Body of pancreas (tissue), 4 donors: ENCODE measurements at regions not wholly inside any gene's neighbourhood (a gene's known extent, or its start where the extent isn't known, plus 50 kb on each side); places are given as distances from the start of the nearest gene placed in this dataset.

Experiments
- ATAC-seq: fragments of 150-250 bp; one replicate; pipeline ENCODE4 v1.9.1; 2016
- DNase-seq, 4 donors: peaks; one replicate each; pipeline ENCODE4 v3.0.0-alpha.2; 2019
- H3K27ac ChIP-seq, 4 donors: fragments of 200-600 bp; sonication (generic); 1 replicate in 3 of 4; 2 replicates in 1 of 4; pipeline versions ENCODE4 v1.5.1 to v1.6.1; 2016 to 2019; ENCODE audit warnings: mild to moderate bottlenecking in 1 of 4, mixed read lengths in 1 of 4, moderate library complexity in 1 of 4
- H3K27me3 ChIP-seq, 2 donors: fragments of 200-600 bp; sonication (generic); one replicate each; pipeline ENCODE4 v1.6.0; 2016; ENCODE audit warnings: mild to moderate bottlenecking in 1 of 2
- H3K36me3 ChIP-seq, 2 donors: fragments of 200-600 bp; sonication (generic); replicated peaks in 1 of 2; 2 replicates each; pipeline ENCODE4 v1.5.1; 2016; ENCODE audit warnings: low read depth in 2 of 2; ENCODE audit not compliant: insufficient read depth in 1 of 2
- H3K4me1 ChIP-seq: fragments of 200-600 bp; sonication (generic); one replicate; pipeline ENCODE4 v1.6.0; 2016
- H3K4me3 ChIP-seq, 2 donors: fragments of 200-600 bp; sonication (generic); 1 replicate in 1 of 2; 2 replicates in 1 of 2; pipeline ENCODE4 v1.5.1; 2016 to 2019
- H3K9me3 ChIP-seq, 3 donors: fragments of 200-600 bp; sonication (generic); 1 replicate in 2 of 3; 2 replicates in 1 of 3; pipeline ENCODE4 v1.5.1; 2016
- POLR2A ChIP-seq, 3 donors: fragments of 450-650 bp; IDR thresholded peaks; one replicate each; pipeline ENCODE4 v1.6.1; 2016; ENCODE audit warnings: antibody characterized with exemption in 3 of 3, mild to moderate bottlenecking in 2 of 3
- WGBS, 2 donors: methylation state at CpG; one replicate each; pipeline ENCODE4 v1.1.5; 2017; 5-methylcytosine and 5-hydroxymethylcytosine counted together
- intact Hi-C: fragments of 100-400 bp; cut with DNase I; formaldehyde crosslinking; loops from one replicate; pipeline ENCODE4 v1.15.1; 2023
- TF ChIP-seq, protein P1 (sequence below), 7 experiments: fragments of 450-650 bp in 4 of 7; fragments of 200-600 bp in 3 of 7; sonication (generic) in 3 of 7; IDR thresholded peaks; one replicate each; pipeline ENCODE4 v1.5.1; 2016 to 2019; ENCODE audit warnings: antibody characterized with exemption in 7 of 7

DNA sequence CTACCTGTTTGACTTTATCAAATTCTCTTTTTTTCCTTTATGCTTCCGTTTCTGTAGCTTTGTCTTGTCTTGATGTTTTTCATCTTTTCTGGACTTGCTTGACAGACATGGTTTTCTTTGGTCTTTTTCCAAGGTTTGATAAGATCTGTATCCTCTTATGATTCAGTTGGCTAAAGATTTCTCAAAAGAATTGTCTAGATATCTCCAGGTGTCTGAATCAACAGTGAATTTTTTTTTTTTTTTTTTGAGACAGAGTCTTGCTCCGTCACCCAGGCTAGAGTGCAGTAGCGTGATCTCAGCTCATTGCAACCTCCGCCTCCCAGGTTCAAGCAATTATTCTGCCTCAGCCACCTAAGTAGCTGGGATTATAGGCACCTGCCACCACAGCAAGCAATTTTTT lies 357.8 kb upstream of the USP9Y start:
- ATAC-seq (no peak), DNase-seq (no peak)
- Histone ChIP-seq H3K4me3 (no peak overlapping the region), H3K4me1 (no peaks in the 10 kb centered on the region), H3K36me3 (no peaks in the 10 kb centered on the region), H3K27ac (no peak overlapping the region), H3K9me3 (no peaks in the 10 kb centered on the region), H3K27me3 (no peaks in the 10 kb centered on the region)
- 88 to 91% methylated on average over 4 of the region's 4 CpGs for WGBS, 2 donors
- TF ChIP-seq POLR2A (IDR thresholded peaks at IDR 0.05) = no peak
- TF ChIP-seq, protein P1, sequence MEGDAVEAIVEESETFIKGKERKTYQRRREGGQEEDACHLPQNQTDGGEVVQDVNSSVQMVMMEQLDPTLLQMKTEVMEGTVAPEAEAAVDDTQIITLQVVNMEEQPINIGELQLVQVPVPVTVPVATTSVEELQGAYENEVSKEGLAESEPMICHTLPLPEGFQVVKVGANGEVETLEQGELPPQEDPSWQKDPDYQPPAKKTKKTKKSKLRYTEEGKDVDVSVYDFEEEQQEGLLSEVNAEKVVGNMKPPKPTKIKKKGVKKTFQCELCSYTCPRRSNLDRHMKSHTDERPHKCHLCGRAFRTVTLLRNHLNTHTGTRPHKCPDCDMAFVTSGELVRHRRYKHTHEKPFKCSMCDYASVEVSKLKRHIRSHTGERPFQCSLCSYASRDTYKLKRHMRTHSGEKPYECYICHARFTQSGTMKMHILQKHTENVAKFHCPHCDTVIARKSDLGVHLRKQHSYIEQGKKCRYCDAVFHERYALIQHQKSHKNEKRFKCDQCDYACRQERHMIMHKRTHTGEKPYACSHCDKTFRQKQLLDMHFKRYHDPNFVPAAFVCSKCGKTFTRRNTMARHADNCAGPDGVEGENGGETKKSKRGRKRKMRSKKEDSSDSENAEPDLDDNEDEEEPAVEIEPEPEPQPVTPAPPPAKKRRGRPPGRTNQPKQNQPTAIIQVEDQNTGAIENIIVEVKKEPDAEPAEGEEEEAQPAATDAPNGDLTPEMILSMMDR (IDR thresholded peaks at IDR 0.05) = no peak
- intact Hi-C loops = no loop called here

DNA sequence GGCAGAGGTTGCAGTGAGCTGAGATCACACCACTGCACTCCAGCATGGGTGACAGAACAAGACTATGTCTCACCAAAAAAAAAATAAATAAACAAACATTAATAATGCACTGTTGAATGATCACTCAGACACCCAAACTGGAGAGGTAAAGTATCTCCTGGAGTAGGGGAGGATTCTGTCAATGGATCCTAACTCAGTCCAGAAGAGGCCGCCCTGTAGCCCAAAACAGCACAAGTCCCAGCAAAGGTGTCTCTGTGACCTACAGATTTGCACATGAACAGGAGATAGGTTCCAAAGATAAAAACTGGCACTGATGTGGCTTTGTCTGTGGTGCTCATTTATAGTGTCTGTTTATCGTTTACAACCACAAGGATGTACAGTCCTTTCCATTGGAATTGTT lies 352.9 kb upstream of the USP9Y start:
- Histone ChIP-seq H3K27ac (no peak overlapping the region), H3K27me3 (no peaks in the 10 kb centered on the region), H3K36me3 (no peaks in the 10 kb centered on the region), H3K4me1 (no peaks in the 10 kb centered on the region), H3K4me3 (no peak overlapping the region), H3K9me3 (no peaks in the 10 kb centered on the region)
- no peak for ATAC-seq
- intact Hi-C loops = no loop called here
- WGBS, 2 donors = 77% methylated on average over 2 of the region's 2 CpGs; no CpG with 5 or more reads in 1 of the 2 donors
- TF ChIP-seq POLR2A (IDR thresholded peaks at IDR 0.05) = no peak
- TF ChIP-seq, protein P1 (IDR thresholded peaks at IDR 0.05) = no peak
- no peak for DNase-seq

DNA sequence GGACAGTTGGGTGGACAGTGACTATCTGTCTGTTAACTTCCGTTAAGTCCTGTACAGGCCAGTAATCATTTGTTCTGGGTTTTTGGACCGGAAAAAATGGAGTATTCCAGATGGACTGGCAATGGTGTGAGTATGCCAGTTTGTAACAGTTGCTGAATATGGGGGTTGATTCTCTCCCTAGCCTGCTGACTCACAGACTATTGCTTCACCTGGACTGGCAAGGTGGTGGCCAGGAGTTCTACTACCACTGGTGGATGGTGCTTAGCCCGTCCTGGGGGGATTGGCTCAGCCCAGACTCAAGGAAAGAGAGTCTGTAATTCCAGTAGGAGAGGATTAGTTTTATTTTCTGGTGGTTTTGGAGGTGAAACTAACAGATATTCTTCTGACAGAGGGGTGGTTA lies 343.8 kb upstream of the USP9Y start:
- no peak for ATAC-seq

DNA sequence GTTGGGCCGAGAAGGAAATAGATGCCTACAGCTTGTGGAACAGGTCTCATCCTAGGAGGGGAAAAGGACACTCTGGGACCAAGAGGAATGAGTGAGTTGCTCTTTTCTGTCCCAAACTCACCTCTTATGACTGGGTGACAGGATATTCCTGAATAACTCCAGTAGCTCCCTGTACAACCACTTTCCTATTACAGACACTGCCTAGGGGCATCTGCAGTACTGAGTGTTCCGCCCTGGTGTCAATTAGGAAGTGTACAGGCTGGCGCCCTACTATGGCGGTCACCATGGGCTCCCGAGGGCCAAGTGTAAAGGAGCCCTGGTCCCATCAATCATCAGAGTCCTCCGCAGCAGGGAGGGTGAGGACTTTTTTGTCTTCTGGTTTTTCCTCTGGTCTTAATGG lies 343.4 kb upstream of the USP9Y start:
- ATAC-seq = no peak
- Histone ChIP-seq H3K36me3 (no peaks in the 10 kb centered on the region), H3K9me3 (no peaks in the 10 kb centered on the region), H3K4me3 (no peak overlapping the region), H3K27me3 (no peaks in the 10 kb centered on the region), H3K27ac (no peak overlapping the region), H3K4me1 (peaks cover 6% of the 10 kb centered on the region)
- TF ChIP-seq POLR2A (IDR thresholded peaks at IDR 0.05) = no peak
- TF ChIP-seq, protein P1 (IDR thresholded peaks at IDR 0.05) = no peak
- DNase-seq = no peak
- intact Hi-C loops = no loop called here
- WGBS, 2 donors = 86 to 89% methylated on average over 2 to 6 of the region's 6 CpGs

More for the DNA sequence above, 343.8 kb upstream of the USP9Y start:
- H3K27ac ChIP-seq = no peak overlapping the region
- no peaks in the 10 kb centered on the region for H3K36me3 ChIP-seq
- WGBS, 2 donors = 88 to 94% methylated on average over 2 to 3 of the region's 3 CpGs
- no peak overlapping the region for H3K4me3 ChIP-seq
- no peaks in the 10 kb centered on the region for H3K9me3 ChIP-seq
- H3K4me1 ChIP-seq = peaks cover 6% of the 10 kb centered on the region
- H3K27me3 ChIP-seq = no peaks in the 10 kb centered on the region
- intact Hi-C loops = no loop called here
- DNase-seq = no peak
- no peak for TF ChIP-seq POLR2A (IDR thresholded peaks at IDR 0.05)
- TF ChIP-seq, protein P1 (IDR thresholded peaks at IDR 0.05) = no peak

DNA sequence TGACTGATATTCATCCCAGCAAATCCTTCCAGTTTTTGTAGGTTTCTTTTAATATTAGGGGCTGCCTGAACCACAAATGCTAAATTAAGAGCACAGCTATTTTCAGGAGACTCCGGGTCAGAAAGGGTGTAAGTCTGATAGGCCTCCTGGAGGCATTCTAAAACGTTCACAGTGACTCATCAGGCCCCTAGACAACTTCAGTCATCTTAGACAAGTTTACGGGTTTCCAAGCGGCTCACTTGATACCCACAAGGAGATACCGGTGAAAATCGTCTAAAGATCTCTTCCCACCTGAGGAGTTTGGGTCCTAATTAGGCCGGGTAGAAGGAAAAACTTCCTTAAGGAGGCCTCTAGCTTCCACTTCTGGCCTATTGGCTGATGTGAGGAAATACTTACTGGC lies 342.7 kb upstream of the USP9Y start:
- Histone ChIP-seq H3K4me1 (peaks cover 6% of the 10 kb centered on the region), H3K27me3 (no peaks in the 10 kb centered on the region), H3K4me3 (no peak overlapping the region), H3K9me3 (no peaks in the 10 kb centered on the region), H3K27ac (no peak overlapping the region), H3K36me3 (no peaks in the 10 kb centered on the region)
- WGBS, 2 donors = 76% methylated on average over 7 of the region's 7 CpGs
- intact Hi-C loops = no loop called here
- ATAC-seq (no peak), DNase-seq (no peak)
- no peak for TF ChIP-seq POLR2A (IDR thresholded peaks at IDR 0.05)
- TF ChIP-seq, protein P1 (IDR thresholded peaks at IDR 0.05) = no peak
